Stimulated activated CD8-positive, alpha-beta memory T cell treated with anti-CD3 and anti-CD28 coated beads, Interleukin-2, amount 100 ng/mL, for 1 hour (primary cell): ENCODE measurements at regions not wholly inside any gene's neighbourhood (a gene's known extent, or its start where the extent isn't known, plus 50 kb on each side); places are given as distances from the start of the nearest gene placed in this dataset.

Experiments
- DNase-seq, 2 donors: peaks; one replicate each; pipeline ENCODE4 v3.0.0-alpha.2; 2020; ENCODE audit warnings: low read depth in 2 of 2

DNA sequence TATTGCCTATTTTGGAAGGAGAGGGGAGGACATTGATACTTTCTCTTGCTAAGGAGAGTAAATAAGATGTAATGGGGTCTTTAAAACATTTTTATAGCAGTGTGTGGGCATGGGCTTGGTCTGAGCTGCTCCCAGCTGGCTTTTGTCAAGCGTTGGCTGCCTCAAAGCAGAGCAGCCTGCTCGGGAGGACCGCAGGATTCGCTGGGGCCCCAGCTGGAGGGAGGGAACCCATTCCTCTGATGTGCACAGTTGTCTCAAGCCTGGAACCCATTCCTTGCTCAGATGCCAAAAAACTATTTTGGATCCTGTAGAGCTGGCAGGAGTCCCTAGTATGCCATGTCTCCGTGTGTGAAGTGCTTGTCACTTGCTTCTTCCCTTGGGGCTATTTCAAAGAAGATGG is 59.4 kb upstream of the RMDN2 start:
- DNase-seq: no peak

DNA sequence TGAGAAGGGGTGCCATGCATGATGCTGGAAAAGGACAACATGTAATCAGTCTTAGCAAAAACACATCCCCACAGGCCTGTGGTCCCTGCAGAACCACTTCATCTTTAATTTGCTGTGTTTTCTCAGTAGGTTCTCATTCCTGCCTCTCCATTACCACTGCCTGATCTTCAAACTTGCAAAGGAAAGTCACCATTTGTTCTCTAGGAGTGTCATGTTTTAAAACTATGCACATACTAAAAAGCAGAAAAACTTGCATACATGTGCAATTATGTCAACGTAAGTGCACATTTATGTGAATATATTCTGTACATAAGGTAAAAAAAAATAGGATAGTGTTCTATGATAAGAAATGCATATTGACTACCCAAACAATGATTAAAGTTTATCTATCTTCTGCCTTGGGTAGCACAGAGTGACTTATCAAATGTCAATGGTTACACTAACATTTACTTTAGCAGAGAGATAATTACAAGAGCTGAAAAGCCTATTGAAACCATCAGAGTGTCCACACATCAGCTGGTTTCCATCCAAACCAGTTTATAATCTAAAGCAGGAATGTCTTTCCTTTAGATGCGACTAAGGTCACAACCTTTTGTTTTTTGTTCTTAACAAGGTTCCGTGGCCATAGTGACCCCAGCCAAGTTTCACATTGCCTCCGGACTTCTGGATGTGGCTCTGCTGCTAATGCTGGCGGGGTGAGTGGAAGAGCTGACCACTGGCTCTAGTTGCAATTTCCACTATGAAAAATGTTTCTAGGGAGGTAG is 58.7 kb upstream of the RMDN2 start:
- no peak for DNase-seq

DNA sequence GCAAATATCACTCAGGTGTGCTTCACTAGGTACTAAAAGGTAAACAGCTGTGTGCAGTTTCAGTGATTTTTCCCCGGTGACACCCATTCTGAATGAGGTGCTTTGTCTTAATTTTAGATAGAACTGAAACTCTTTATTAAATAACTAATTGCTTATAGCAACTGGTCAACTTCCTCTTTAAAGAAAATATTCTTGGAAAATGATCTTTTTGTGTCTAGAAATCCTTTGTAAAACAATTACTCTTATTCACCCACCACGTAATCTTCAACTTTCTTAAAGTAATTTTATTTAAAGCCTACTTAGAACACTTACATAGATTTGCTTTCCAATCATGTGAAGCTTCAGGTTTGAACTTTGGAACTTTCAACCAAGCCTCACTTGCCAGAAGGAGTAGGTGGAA is 57.9 kb upstream of the RMDN2 start:
- no peak for DNase-seq

- DNase-seq: no peak
These were observed 56.2 kb upstream of the RMDN2 start for GRCh38 chr2:37868866-37869265.

GRCh38 chr2:37869304-37869703 is 55.8 kb upstream of the RMDN2 start:
- DNase-seq: no peak

GRCh38 chr2:37869771-37870170 is 55.3 kb upstream of the RMDN2 start:
- no peak for DNase-seq

DNA sequence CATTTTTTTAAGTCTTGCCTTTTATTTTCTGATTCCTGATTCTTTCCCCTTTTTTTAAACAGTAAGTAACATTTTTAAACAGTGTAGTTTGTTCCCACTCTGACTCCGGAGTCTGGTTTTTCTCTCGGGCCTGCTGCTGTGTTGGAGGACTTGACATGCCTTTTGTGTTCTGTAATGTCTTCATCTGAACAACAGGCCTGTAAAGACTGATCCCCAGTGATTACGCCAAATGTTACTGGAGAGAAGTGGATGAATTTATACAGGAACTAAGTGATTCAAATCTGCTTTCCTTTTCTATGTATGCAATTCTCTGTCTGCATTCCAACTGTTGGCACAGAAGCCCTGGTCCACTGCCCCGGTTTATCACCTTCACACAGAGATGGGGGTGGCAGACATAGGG is 54.3 kb upstream of the RMDN2 start:
- DNase-seq: no peak

GRCh38 chr2:37871456-37872191 is 53.5 kb upstream of the RMDN2 start:
- no peak for DNase-seq

DNA sequence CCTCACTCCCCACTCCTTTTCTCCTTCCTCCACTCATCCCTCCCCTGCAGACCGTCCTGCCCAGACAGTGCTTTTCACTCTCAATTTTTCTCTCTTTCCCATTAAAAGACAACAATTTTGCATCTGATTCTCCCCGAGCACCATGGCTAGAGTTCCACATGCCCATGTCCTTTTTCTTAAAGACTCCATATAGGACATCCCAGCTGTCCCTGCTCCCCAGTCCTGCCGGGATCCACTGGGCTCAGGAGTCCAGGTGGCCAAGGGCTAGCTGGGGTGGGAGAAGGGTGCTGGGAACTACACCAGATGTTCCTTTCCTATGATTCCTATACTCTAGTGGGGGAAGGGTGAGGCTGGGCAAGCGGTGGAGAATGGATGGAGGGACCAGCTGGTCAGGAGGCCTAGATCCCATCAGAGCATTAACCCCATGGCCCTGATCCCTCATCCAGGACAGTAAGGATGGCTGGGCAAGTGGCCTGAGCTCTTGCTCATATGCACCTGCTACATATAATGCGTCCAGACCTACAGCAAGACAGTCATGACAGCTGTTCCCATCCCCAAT is 52.8 kb upstream of the RMDN2 start:
- DNase-seq: no peak

DNA sequence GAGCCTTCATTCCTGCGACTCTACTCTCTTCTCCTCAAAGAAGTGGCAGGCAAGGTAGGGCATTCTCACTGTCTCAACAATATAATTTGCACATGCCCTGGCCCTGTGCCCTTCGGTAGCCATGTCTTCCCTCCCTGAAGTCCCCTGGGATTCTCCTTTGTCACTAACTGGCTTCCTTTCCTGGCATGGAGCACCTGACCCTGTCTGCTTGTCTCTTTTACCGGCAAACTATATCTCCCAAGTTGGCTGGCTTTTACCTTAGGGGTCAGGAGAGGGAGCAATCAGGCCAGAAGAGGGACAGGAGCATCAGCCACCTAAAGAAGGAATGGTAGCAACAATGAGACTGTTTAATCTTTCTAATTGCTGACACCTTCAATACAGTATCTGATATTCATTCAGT is 51.9 kb upstream of the RMDN2 start:
- no peak for DNase-seq

- no peak for DNase-seq
These were observed 51.2 kb upstream of the RMDN2 start for GRCh38 chr2:37873749-37874330.

DNA sequence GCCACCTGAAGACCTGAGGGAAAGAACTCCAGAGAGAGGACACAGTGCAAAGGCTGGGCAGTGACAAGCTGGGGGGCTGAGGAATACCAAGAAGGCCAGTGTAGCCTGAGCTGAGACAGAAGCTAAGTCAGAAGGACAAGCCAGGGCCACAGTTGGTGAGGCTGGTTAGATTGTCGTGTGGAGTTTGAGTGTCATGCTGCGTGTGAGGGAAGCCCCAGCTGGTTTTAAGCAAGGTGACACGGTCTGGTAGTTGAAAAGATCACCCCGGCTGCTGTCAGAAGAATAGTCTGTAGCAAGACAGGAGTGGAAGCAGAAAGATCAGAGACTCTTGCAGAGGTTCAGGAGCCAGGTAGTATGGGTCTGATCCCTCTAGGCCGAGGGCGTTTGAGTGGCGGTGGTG is 50.6 kb upstream of the RMDN2 start:
- no peak for DNase-seq
